ENCODE measurements at regions not wholly inside any gene's neighbourhood (a gene's known extent, or its start where the extent isn't known, plus 50 kb on each side); places are given as distances from the start of the nearest gene placed in this dataset.
"Not testable (repeated sequence)": the region's sequence is repeated elsewhere in the genome, so short reads cannot be mapped to it uniquely, and the experiment has no call there.

DNA sequence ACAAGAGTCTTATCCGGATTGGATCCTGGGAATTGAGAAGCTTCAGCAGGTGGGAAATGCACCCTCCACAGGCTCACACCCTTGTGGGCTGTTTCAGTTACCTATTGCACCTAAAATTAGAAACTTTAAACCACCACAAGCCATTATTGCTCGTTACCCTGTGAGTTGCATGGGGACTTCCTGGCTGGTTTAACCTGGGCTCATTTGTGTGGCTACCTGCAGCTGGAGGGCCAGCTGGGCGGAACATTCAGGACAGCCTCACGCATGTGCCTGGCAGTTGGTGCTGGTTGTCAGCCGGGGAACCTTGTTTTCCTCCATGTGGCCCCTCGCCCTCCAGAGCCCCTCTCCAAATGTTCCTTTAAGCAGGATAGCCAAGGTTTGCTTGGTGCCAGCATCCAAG is 118.5 kb upstream of the DEFB108B start:
- FAIRE-seq, result not testable (repeated sequence)

DNA sequence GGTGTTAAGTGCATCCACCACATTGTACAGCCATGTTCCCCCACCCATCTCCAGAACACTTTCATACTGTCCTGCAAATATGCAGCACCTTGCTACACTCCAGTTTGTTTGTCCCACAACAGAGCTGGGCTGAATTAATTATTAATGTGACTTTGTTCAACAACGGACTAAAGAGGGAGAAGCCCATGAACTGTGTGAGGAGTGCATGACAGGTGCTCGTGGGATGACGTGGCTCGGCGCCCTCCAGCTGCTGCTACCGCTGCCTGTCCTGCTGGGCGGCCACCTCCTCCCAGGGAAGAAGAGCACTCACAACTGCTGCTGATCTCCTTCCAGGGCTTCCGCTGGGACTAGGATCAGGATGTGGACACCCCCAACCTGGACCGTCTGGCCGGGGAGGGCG is 111.2 kb upstream of the DEFB108B start:
- not testable (repeated sequence) for FAIRE-seq

More for the DNA sequence above, 118.5 kb upstream of the DEFB108B start:
- DNase-seq (ENCODE audit: low spot score), result not testable (repeated sequence)

DNA sequence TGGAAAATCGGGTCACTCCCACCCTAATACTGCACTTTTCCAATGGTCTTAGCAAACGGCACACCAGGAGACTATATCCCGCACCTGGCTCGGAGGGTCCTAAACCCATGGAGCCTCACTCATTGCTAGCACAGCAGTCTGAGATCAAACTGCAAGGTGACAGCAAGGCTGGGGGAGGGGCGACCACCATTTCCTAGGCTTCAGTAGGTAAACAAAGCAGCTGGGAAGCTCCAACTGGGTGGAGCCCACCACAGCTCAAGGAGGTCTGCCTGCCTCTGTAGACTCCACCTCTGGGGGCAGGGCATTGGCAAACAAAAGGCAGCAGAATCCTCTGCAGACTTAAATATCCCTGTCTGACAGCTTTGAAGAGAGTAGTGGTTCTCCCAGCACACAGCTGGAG is 109.0 kb upstream of the DEFB108B start:
- not testable (repeated sequence) for DNase-seq (ENCODE audit: low spot score); FAIRE-seq

More for the DNA sequence above, 111.2 kb upstream of the DEFB108B start:
- not testable (repeated sequence) for DNase-seq (ENCODE audit: low spot score)

DNA sequence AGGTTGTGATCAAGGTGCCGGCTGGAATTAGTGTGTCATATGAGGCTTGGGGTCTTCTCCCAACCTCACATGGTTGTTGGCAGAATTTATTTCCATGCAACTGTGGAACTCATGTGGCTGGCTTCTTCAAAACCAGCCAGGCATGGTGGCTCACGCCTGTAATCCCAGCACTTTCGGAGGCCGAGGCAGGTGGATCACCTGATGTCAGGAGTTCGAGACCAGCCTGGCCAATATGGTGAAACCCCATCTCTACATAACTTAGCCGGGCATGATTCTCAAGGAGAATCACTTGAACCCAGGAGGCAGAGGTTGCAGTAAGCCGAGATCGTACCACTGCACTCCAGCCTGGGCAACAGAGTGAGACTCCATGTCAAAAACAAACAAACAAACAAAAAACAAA is 102.3 kb upstream of the DEFB108B start:
- DNase-seq (ENCODE audit: low spot score); FAIRE-seq: not testable (repeated sequence)

DNA sequence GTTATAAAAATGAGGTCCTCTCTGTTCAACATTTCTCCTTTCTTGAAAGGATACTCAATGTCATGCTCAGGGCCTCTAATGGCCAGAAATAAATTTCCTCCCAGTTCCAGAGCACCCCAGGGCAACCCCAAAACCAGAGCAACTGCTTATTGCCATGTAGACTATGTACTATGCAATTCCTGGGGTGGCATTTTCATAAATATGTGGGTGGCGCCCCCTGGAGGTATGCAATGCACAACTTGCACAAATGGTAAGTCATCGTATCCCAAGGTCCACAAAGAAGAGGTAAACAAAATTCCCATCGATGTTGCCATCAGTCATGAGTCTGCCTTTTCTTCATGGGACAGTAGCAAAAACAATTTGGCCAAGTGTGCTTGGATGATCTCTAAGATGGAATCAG is 98.6 kb upstream of the DEFB108B start:
- not testable (repeated sequence) for DNase-seq (ENCODE audit: low spot score); FAIRE-seq

DNA sequence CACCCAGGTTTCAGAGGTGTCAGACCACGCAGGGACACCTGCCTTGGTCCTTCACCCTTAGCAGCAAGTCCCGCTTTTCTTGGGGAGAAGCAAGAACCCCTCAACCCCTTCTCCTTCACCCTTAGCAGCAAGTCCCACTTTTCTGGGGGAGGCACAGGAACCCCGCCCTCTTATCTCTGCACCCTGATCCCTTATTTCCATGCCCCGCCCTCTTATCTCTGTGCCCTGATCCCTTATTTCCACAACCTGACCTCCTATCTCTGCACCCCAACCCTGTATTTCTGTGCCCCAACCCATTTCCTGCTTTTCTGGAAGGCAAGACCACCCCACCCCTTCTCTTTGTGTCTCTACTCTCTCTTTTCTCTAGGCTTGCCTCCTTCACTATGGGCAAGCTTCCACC is 94.7 kb upstream of the DEFB108B start:
- DNase-seq (ENCODE audit: low spot score); FAIRE-seq: not testable (repeated sequence)

DNA sequence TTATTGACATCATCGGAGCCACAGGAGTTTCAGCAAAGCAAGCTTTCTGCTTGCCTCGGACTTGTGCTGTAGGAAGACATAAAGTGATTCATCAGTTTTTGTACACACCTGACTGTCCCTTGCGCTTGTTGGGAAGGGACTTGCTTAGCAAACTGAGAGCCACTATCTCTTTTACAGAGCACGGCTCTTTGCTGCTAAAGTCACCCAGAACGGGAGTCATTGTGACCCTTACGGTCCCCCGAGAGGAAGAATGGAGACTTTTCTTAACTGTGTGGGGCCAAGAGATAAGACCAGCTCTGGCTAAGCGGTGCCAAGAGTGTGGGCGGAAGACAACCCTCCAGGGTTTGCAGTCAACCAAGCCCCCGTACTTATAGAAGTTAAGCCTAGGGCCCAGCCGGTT is 89.6 kb upstream of the DEFB108B start:
- not testable (repeated sequence) for FAIRE-seq; DNase-seq (ENCODE audit: low spot score)

DNA sequence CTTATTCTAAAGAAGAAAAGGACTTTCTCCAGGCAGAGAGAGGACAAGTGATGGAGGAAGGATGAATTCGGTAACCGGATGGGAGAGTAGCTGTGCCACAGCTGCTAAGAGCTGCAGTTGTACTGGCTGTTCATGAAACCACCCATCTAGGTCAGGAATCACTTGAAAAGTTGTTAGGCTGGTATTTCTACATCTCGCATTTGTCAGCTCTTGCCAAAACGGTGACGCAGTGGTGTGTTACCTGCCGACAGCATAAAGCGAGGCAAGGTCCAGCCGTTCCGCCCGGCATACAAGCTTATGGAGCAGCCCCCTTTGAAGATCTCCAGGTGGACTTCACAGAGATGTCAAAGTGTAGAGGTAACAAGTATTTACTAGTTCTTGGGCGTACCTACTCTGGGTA is 87.3 kb upstream of the DEFB108B start:
- not testable (repeated sequence) for DNase-seq (ENCODE audit: low spot score); FAIRE-seq

DNA sequence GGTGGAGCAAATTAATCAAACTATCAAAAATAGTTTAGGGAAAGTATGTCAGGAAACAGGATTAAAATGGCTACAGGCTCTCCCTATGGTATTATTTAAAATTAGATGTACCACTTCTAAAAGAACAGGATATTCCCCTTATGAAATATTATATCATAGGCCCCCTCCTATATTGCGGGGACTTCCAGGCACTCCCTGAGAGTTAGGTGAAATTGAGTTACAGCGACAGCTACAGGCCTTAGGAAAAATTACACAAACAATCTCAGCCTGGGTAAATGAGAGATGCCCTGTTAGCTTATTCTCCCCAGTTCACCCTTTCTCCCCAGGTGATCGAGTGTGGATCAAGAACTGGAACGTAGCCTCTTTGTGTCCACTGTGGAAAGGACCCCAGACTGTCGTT is 86.7 kb upstream of the DEFB108B start:
- not testable (repeated sequence) for FAIRE-seq; DNase-seq (ENCODE audit: low spot score)

DNA sequence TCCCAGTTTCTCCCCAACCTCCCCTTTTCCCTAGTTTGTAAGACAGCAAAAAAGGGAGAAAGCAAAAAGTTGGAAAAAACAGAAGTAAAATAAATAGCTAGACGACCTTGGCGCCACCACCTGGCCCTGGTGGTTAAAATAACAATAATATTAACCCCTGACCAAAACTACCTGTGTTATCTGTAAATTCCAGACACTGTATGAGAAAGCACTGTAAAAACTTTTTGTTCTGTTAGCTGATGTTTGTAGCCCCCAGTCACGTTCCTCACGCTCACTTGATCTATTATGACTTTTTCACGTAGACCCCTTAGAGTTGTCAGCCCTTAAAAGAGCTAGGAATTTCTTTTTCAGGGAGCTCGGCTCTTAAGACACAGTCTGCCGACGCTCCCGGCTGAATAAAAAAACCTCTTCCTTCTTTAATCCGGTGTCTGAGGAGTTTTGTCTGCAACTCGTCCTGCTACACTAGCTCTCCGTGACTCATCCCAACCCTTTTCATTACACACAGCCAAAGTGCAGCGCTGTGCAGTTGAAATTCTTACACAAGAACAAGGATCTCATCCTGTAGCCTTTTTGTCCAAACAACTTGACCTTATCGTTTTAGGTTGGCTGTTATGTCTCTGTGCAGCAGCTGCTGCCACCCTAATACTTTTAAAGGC is 83.9 kb upstream of the DEFB108B start:
- DNase-seq (ENCODE audit: low spot score); FAIRE-seq: not testable (repeated sequence)

DNA sequence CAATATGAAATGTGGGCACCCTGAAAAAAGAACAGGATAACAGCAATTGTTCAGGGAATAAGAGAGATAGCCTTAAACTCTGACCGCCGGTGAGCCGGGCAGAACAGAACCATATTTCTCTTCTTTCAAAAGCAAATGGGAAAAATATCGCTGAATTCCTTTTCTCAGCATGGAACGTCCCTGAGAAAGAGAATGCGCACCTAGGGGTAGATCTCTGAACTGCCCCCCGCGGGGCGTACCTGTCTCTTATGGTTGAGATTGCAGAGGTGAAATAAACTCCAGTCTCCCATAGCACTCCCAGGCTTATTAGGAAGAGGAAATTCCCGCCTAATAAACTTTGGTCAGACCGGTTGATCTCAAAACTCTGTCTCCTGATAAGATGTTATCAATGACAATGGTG is 82.1 kb upstream of the DEFB108B start:
- FAIRE-seq; DNase-seq (ENCODE audit: low spot score): not testable (repeated sequence)

DNA sequence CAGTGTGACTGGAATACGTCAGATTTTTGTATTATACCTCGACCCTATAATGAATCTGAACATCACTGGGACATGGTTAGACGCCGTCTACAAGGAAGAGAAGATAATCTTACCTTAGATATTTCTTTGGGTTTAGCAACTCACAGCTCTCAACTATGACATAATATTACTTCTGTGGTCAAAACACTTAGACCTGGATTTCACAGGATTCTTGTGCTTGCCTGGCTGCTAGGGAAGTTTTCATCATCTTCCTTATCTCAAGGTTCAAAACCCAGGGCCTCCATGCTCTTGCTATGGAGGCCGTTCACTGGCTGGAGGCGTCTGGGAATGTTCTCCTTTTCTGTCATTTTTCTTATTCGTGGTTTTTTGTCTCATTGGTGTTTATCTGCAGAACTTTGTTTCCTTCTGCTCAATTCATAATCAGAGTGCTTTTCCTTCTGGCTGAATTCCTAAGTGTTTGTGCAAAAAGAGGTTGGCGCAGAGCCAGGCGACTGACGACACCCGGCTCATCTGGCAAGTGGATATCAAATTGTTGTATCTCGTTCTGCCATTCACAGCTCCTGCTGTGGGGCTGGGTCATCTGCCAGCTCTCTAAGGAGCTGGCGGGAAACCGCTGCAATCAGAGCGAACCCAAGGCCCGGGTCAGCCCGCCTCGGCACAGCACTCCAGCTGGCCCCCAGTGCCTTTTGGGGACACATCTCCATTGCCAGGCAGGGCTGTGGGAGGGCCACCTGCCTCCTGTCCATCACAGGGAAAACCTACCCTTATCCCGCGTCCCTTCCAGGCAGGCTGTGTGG is 68.1 kb upstream of the DEFB108B start:
- DNase-seq (ENCODE audit: low spot score); FAIRE-seq: not testable (repeated sequence)

DNA sequence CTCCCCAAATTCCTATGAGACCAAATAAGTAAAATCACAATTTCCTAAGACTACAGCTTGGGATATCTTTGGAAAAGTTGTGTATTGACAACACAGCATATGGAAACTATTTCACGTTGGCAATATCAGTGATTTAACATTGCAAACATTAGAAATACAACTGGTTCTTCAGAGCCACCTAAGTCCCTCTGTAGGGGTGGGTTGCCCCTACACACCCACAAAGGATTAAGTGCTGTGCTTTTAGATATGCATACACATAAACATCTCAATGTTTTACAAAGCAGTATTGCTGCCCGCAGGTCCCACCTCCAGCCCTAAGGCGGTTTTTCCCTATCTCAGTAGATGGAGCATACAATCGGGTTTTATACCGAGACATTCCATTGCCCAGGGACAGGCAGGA is 66.0 kb upstream of the DEFB108B start:
- DNase-seq (ENCODE audit: low spot score); FAIRE-seq: not testable (repeated sequence)

DNA sequence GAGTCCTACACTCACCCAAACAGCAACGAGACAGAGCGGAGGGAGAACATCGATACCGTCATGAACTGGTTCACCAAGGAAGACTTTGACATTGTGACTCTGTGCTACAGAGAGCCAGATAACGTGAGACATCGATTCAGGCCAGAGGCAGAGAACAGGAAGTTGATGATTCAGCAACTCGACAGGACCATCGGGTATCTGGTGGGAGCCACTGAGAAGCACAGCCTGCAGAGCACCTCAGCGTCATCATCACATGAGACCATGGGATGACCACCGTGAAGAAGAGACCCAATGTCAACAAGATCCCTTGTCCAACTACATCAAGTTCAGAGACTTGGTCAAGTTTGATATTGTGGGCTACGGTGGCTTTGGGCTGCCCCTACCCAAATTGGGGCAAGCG is 60.8 kb upstream of the DEFB108B start:
- not testable (repeated sequence) for DNase-seq (ENCODE audit: low spot score); FAIRE-seq

DNA sequence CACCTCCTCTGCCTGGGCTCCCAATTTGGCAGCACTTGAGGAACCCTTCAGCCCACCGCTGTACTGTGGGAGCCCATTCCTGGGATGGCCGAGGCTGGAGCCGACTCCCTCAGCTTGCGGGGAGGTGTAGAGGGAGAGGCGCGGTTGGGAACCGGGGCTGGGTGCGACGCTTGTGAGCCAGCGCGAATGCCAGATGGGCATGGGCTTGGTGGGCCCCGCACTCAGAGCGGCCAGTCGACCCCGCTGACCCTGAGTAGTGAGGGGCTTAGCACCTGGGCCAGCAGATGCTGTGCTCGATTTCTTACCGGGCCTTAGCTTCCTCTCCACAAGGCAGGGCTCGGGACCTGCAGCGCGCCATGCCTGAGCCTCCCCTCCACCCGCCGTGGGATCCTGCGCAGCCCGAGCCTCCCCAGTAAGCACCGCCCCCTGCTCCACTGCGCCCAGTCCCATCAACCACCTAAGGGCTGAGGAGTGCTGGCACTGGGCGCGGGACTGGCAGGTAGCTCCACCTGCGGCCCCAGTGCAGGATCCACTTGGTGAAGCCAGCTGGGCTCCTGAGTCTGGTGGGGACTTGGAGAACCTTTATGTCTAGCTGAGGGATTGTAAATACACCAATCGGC is 58.3 kb upstream of the DEFB108B start:
- FAIRE-seq (no peak), DNase-seq (ENCODE audit: low spot score) (no peak)

DNA sequence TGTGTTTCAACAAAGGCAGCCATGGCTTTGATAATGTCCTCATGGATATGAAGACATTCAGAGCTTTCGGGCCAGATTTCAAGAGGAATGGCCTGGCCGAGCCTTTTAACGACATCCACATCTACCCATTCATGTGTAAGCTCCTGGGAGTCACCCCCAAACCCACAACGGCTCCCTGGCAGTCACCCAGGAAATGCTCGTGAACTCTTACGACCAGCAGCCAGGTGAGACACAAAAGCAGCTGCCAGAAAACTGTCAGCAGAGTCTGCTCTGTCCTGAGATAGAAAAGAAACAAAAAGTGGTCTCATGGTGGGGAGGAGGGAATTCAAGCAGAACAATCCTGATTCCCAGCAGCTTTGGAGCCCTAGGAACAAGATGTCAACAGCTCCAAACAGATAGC is 52.9 kb upstream of the DEFB108B start:
- FAIRE-seq; DNase-seq (ENCODE audit: low spot score): not testable (repeated sequence)

DNA sequence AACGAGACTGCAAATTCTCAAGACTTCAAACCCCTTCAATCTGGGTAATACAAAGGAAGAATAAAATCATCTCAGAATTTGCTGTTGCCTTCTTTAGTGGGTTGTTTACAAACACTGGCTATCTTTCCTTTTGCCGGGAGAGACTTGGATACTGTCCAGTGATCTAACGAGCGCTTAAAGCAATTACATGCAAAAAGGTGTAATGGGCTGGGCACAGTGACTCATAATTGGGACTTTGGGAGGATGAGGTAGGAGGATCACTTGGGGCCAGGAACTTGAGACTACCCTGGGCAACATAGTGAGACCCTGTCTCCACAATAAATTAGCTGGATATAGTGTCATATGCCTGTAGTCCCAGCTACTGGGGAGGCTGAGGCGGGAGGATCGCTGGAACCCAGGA is 52.2 kb upstream of the DEFB108B start:
- DNase-seq (ENCODE audit: low spot score); FAIRE-seq: not testable (repeated sequence)

DNA sequence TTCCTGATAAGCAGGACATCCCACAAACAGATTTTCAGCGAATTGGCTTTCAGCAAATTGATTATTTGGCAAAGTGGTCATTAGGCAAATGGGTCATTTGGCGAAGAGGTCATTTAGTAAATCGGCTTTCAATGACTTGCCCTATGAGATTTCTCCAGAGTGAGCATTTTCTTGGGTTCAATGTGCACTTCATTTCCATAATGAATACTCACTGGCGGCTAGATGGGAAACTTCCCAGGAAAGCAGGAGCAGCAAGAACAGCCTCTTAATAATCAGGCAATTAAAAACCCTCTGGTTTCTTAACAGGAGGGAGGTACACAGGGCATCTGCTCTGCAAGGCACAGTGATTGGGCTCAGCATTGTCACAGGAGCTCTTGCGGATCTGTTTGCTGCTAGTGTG is 51.5 kb upstream of the DEFB108B start:
- not testable (repeated sequence) for FAIRE-seq; DNase-seq (ENCODE audit: low spot score)

DNA sequence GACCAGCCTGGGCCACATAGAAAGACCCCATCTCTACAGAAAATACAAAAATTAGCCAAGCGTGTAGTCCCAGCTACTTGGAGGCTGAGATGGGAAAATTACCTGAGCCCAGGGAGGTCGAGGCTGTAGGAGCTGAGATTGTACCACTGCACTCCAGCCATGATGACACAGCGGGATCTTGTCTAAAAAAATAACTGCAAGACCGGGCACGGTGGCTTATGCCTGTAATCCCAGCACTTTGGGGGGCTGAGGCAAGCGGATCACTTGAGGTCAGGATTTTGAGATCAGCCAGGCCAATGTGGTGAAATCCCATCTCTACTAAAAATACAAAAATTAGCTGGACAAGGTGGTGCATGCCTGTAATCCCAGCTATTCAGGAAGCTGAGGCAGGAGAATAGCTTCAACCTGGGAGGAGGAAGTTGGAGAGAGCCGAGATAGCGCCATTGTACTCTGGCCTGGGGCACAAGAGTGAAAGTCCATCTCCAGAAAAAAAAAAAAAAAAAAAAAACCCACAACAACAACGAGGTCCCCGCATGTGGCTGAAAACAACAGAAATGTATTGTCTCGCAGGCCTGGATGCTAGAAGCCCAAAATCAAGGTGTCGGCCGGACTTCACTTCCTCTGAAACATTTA is 50.7 kb upstream of the DEFB108B start:
- not testable (repeated sequence) for DNase-seq (ENCODE audit: low spot score); FAIRE-seq

DNA sequence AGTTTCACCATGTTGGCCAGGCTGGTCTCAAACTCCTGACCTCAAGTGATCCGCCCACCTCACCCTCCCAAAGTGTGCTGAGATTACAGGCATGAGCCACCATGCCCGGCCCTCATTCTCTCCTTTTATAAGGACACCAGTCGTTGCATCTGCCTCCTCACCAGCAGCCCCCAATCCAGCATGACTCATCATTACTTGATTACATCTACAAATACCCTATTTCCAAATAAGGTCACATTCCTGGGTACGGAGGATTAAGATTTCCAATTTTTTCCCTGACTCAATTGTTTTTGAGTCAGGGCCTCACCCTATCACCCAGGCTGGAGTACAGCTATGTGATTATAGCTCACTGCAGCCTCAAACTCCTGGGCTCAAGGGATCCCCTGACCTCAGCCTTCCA is 49.8 kb upstream of the DEFB108B start:
- FAIRE-seq, result not testable (repeated sequence)
- DNase-seq (ENCODE audit: low spot score), result peak; percentile 3
